ENCODE measurements at regions not wholly inside any gene's neighbourhood (a gene's known extent, or its start where the extent isn't known, plus 50 kb on each side); places are given as distances from the start of the nearest gene placed in this dataset.

DNA sequence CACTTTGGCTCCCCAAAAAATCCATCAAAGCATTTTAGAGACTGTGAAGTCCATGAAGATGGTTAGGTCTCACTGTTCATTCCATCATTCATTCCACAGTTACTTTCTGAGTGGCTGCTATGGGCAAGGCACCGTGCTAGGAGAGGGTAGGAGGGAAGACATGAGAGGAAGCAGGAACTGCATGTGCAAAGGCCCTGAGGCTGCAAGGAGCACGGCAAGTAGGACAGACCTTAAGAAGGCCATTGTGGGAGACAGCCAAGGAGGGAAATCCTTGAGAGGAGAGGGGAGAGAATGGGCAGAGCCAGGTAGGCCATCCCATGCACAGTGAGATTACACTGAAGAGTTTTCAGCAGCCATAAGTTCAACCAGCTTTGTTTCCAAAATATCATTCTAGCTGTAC, 196.2 kb upstream of the DYNLRB2 start:
- Histone ChIP-seq H2AFZ (ENCODE audit: low read depth, low read length) (no peak overlapping the region), H3K4me2 (ENCODE audit: insufficient read depth, low read length) (no peak overlapping the region), H3K9me1 (replicated peaks; ENCODE audit: control insufficient read depth, extremely low read depth, insufficient read depth, low read length) (no peaks in the 10 kb centered on the region), H3K36me3 (ENCODE audit: control insufficient read depth in 2 of 2, extremely low read depth in 1 of 2, insufficient read depth in 2 of 2, low read length in 2 of 2) (no peaks in the 10 kb centered on the region), H4K20me1 (replicated peaks; ENCODE audit: control insufficient read depth, extremely low read depth, insufficient read depth, low read length) (no peaks in the 10 kb centered on the region), H3K79me2 (ENCODE audit: control insufficient read depth, insufficient read depth, low read length) (no peaks in the 10 kb centered on the region), H3K4me1 (ENCODE audit: control insufficient read depth, extremely low read depth, insufficient read depth, low read length) (no peaks in the 10 kb centered on the region), H3K4me3 (replicated peaks in 1 of 3; ENCODE audit: insufficient read depth in 1 of 3, low read depth in 1 of 3, low read length in 3 of 3) (no peak overlapping the region), H3K27ac (ENCODE audit: insufficient read depth, low read depth, low read length) (no peak overlapping the region), H3K9ac (replicated peaks; ENCODE audit: extremely low read depth, insufficient read depth, low read length) (no peak overlapping the region), H3K9me3 (replicated peaks; ENCODE audit: control insufficient read depth, insufficient read depth, low read length) (no peaks in the 10 kb centered on the region), H3K27me3 (ENCODE audit: control insufficient read depth in 2 of 2, insufficient read depth in 2 of 2, low read length in 2 of 2) (no peaks in the 10 kb centered on the region)
- dilution Hi-C loops (cut with MboI; ENCODE audit: extremely low pct_ligation_motif_present, low sequenced_read_pairs) (no loop called here), intact Hi-C loops (cut with micrococcal nuclease) (no loop called here)
- no peak for FAIRE-seq
- no peak for DNase-seq (ENCODE audit: low read depth, low spot score)
- TF ChIP-seq POLR2AphosphoS5 (IDR thresholded peaks at IDR 0.05; ENCODE audit: insufficient read depth, low read depth, low read length), result no peak
- TF ChIP-seq FOS (IDR thresholded peaks at IDR 0.05; ENCODE audit: borderline replicate concordance, insufficient read depth, low read length), result no peak
- ChIA-PET POLR2A (no interaction called here), CTCF (no interaction called here)
- no TSS peak for BruUV-seq (replicated peaks)

DNA sequence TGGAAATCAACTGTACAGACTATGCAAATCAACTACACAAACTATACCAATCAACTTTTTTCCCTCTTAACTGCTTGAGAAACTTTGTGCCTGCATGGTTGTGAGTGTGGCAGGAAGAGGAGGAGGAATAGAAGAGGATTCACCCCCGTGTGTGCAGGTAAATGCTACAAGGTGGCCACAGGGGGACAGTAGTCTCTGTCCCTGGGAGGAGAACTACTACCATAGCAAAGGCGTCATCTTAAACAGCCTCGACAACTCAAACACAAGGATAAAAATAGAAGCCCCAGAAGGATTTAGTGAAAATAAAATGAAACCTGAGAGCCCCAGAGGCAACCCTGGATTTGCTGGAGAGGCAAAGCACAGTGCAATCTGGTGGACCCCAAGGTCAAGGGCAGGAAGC, 199.5 kb upstream of the DYNLRB2 start:
- TF ChIP-seq FOS (IDR thresholded peaks at IDR 0.05; ENCODE audit: borderline replicate concordance, insufficient read depth, low read length), result no peak
- no peak for TF ChIP-seq GATA2 (IDR thresholded peaks at IDR 0.05; ENCODE audit: insufficient read depth, insufficient read length, low read depth, low read length)
- no peak for TF ChIP-seq JUN (IDR thresholded peaks at IDR 0.05; ENCODE audit: borderline replicate concordance, insufficient read depth, insufficient read length, low read depth)
- TF ChIP-seq MYC (IDR thresholded peaks at IDR 0.05; ENCODE audit: low read depth, low read length), result no peak
- no peak for TF ChIP-seq POLR2A (IDR thresholded peaks at IDR 0.05; ENCODE audit: low read depth, low read length)
- TF ChIP-seq POLR2AphosphoS5 (IDR thresholded peaks at IDR 0.05; ENCODE audit: insufficient read depth, low read depth, low read length), result no peak
- TF ChIP-seq, protein P1, sequence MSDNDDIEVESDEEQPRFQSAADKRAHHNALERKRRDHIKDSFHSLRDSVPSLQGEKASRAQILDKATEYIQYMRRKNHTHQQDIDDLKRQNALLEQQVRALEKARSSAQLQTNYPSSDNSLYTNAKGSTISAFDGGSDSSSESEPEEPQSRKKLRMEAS (IDR thresholded peaks at IDR 0.05; ENCODE audit: insufficient read depth, insufficient read length), result no peak
- BruUV-seq (replicated peaks), result no TSS peak
- no peak overlapping the region for H3K4me3 ChIP-seq (replicated peaks in 1 of 3; ENCODE audit: insufficient read depth in 1 of 3, low read depth in 1 of 3, low read length in 3 of 3)
- no peaks in the 10 kb centered on the region for H4K20me1 ChIP-seq (replicated peaks; ENCODE audit: control insufficient read depth, extremely low read depth, insufficient read depth, low read length)
- no peak overlapping the region for H2AFZ ChIP-seq (ENCODE audit: low read depth, low read length)
- CTCF ChIA-PET, result no interaction called here
- H3K79me2 ChIP-seq (ENCODE audit: control insufficient read depth, insufficient read depth, low read length), result no peaks in the 10 kb centered on the region
- no peaks in the 10 kb centered on the region for H3K4me1 ChIP-seq (ENCODE audit: control insufficient read depth, extremely low read depth, insufficient read depth, low read length)
- no peaks in the 10 kb centered on the region for H3K27me3 ChIP-seq (ENCODE audit: control insufficient read depth in 2 of 2, insufficient read depth in 2 of 2, low read length in 2 of 2)
- dilution Hi-C loops (cut with MboI; ENCODE audit: extremely low pct_ligation_motif_present, low sequenced_read_pairs) (no loop called here), intact Hi-C loops (cut with micrococcal nuclease) (no loop called here)
- H3K9ac ChIP-seq (replicated peaks; ENCODE audit: extremely low read depth, insufficient read depth, low read length), result no peak overlapping the region
- FAIRE-seq, result no peak
- no peak overlapping the region for H3K27ac ChIP-seq (ENCODE audit: insufficient read depth, low read depth, low read length)
- DNase-seq (ENCODE audit: low read depth, low spot score), result no peak
- no peaks in the 10 kb centered on the region for H3K36me3 ChIP-seq (ENCODE audit: control insufficient read depth in 2 of 2, extremely low read depth in 1 of 2, insufficient read depth in 2 of 2, low read length in 2 of 2)
- H3K4me2 ChIP-seq (ENCODE audit: insufficient read depth, low read length), result no peak overlapping the region
- POLR2A ChIA-PET, result no interaction called here
- H3K9me1 ChIP-seq (replicated peaks; ENCODE audit: control insufficient read depth, extremely low read depth, insufficient read depth, low read length), result no peaks in the 10 kb centered on the region
- H3K9me3 ChIP-seq (replicated peaks; ENCODE audit: control insufficient read depth, insufficient read depth, low read length), result no peaks in the 10 kb centered on the region

Measured in endothelial cell of umbilical vein (primary cell).